ENCODE measurements at regions not wholly inside any gene's neighbourhood (a gene's known extent, or its start where the extent isn't known, plus 50 kb on each side); places are given as distances from the start of the nearest gene placed in this dataset.

GRCh38 chr4:128528793-128529553, 241.4 kb upstream of the PGRMC2 start:
- DNase-seq (ENCODE audit: low read depth in 2 of 2) = peak; percentile 32 to 87

DNA sequence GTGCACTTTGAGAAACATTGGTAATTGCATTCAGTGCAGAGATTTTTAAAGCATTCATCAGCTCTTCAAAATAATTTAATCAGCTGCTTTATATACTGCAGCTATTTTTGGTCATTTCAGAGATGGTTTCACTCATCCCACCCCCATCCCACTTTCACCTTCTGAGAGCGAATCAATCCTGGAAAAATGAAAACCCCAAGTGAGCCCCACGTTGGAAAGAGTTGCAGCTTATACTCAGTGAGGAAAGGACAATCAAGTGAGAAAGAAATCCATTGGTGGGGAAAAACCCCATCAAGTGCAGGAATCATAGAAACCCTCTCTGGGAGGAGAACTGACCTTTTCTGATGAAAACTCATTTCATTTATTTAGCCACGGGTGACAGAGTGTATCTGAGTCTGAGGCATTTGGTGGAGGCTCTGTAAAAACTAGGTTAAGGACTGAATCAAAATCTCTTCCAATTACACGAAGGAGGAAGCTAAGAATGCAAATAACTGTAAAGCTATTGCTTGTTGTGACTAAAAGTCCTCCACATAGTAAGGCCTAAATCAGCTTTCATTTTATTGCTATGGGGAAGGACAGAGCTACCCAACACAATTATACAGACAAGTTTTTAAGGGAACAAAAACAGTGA, 240.4 kb upstream of the PGRMC2 start:
- DNase-seq (ENCODE audit: low read depth in 2 of 2) = no peak

- DNase-seq (ENCODE audit: low read depth in 2 of 2) = no peak
These were observed 239.7 kb upstream of the PGRMC2 start for GRCh38 chr4:128527351-128527750.

DNA sequence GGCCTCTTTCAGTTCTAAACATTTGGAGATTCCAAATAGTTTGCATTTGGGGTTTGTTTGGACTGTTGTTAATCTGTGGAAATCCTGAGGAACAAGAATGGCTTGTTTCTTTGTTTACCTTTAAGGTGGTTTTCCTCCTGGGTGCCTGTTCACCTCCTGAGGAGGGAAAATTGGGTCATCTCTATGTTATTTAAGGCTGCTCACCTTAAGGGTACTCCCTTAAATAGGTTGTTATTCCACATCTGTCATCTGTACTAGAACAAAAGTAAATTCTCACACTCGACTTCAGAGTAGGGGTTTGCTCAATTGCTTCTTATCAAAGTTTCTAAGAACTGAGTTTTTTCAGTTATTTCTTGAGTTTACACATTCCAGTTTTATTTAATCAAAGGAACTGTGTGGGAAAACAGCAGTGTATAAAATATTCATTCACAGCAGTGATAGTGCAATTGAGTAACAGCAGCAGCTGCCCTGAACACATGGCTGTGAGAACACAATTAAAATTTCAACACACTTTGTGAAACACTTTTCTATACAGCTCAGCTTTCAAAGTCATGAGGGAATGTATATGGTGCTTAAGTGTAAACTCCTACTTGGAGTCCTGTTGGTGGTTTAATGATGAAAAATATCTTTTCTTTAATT, 238.5 kb upstream of the PGRMC2 start:
- no peak for DNase-seq (ENCODE audit: low read depth in 2 of 2)

DNA sequence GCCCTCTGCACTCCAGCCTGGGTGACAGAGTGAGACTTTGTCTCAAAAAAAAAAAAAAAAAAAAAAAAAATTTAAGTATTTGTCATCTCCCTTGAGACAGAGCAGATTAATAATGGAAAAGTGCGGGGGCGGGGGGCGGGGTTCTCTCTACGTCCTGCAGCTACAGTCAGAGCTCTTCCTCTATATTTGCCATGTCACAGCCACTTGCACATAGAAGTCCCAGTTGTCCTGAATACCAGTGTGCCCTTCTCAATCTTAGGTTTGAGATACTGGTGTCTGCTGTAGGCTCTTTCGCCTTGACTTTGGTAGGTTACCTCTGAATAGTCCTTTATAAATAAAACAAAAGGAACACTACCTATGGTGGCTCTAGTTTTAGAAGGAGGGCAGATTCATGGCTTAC, 237.8 kb upstream of the PGRMC2 start:
- DNase-seq (ENCODE audit: low read depth in 2 of 2) = peak in 1 of 2 donors; percentile 32

DNA sequence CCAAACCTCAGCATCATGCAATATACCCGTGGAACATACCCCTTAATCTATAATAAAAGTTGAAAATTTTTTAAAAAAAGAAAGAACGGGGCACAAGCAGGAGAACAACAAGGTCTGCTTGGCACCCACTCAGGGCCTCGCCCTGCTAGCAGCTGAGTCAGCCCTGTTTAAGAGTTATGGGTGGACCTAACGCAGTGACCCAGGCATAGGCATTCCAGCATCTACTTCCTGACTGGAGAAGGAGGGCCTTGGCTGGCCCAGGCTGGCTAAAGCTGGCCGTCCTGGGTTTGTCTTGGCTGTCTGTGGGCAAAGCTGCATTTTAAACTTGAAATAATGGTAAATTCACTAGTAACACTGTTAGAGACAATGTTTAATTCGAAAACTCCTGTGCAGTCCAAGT, 236.7 kb upstream of the PGRMC2 start:
- peak in 1 of 2 donors; percentile 76 for DNase-seq (ENCODE audit: low read depth in 2 of 2)

DNA sequence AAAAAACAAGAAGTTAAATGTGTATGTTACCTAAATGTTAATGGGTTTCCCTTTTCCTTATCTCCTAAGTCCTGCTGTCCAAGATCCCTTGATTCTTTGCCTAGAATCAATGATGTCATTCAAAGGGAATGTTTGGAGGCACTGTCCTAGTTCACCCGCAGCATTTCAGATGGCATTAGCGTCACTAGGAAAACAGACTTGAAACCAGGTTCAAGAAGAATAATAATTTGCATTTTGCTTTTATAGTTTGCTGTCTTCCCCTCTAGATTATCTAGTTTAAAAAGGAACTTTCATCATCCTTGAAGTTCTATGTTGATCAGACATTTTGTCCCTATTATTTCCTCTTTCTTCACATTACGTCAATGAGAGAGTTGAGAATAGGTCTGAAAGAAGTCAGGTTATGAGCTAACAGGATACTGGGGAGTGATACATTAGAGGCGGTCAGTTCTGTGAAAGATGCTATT, 234.1 kb upstream of the PGRMC2 start:
- DNase-seq (ENCODE audit: low read depth in 2 of 2) = peak in 1 of 2 donors; percentile 85

DNA sequence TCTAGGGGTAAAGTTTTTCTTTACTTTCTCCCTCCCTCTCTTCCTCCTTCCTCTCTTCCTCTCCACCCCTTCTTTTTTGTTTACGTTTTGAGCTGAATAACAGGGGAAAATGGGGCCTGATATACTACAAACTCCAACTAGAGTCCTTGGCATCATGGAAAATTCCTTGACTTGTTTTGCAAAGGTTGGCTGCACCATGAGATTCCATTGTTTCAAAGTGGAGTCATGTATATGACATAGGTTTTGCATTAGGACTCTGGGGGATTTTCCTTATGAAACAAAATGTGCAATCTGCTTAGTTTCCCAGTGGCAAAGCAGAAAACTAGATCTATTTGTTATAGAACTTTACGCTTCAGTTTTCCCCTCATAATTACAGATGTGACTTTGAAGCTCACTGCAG, 233.5 kb upstream of the PGRMC2 start:
- peak; percentile 71 to 88 for DNase-seq (ENCODE audit: low read depth in 2 of 2)

DNA sequence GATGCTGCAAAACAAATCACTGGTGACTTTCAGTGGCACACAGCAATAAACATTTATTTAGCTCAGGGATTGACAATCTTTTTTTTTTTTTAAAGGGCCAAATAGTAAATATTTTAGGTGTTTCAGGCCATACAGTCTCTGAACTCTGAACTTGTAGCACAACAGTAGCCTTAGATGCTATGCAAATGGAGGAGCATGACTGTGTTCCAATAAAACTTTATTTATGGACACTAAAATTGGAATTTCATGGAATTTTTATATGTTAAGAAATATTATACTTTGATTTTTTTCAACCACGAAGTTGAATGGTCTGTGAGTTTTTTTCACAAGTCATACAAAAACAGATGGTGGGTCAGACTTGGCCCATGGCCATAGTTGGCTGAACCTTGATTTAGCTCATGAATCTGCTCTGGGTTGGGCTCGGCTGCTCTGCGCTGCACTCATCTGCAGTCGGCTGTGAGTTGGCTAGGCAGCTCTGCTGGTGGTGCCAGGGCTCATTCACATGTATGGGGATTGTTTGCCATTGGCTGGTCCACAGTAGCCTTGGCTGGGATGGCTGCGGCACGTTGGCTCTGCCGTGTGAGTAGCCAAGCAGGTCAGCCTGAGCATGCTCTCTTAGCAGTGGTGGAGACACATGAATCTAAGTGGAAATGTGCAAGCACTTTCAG, 231.7 kb upstream of the PGRMC2 start:
- peak; percentile 68 to 74 for DNase-seq (ENCODE audit: low read depth in 2 of 2)

DNA sequence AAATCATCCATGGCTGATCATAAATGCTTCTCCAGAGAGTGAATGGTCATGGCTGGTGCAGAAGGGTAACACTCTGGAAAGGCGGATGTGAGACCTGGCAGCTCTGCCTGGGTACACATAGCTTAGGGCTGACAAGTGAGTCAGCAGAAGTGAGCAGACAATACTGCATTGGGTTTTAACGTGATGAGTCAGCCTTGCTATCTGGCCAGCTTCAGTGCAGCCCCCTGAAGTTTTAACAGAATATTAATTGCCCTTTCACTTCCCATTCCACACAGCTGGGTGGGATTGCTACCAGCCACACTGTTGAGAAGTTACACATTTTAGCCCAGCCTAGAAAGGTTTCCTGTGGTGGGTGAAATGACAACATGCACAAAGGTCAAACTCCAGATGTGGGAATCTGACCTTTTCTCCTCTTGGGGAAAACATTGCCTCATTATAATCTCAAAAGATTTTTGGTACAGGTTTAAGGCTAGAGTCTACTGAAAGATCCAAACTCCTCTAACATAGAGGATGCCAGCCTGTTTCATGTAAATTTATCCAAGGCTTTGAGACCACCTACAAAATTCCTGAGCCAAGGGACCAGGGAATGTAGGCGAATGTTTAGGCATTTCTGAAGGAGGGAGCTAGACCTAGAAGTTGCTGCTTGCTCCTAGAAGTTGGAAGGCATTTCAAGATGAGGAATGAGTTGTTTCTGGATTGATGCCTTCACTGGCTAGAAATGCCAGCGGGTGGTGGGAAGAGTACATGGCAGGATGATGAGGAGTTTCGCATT, 230.3 kb upstream of the PGRMC2 start:
- peak; percentile 90 to 98 for DNase-seq (ENCODE audit: low read depth in 2 of 2)

GRCh38 chr4:128517096-128517738, 229.6 kb upstream of the PGRMC2 start:
- peak; percentile 43 to 53 for DNase-seq (ENCODE audit: low read depth in 2 of 2)

DNA sequence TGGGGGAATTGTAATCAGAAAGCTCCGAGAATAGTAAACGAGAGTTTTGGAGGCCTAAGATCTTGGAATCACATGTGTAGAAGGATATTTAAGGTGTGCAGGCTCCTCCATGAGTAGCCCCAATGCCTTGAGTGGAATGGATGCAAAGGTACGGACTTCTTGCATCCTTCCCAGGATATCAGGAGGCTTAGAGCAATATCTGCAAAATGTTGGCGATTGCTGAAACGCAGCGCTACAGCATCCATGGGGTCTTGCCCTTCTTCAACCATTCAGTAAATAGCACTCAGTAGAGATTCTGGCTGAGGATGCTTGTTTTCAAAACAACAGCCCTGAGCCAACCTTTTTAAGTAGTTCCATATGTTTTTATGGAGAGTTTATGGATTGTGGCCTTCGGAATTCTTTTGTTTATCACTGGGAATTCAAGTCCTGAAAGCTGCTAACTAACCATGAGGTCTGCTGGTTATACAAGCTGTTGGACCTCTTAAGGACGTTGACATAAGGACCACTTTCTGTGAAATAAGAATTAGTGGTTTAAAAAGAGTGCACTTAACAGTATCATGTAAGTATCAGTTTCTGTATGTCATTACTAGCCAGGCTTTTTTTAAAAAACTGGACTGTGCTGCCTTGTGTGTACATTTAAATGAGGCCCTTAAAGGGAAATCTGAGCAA, 228.8 kb upstream of the PGRMC2 start:
- no peak for DNase-seq (ENCODE audit: low read depth in 2 of 2)

DNA sequence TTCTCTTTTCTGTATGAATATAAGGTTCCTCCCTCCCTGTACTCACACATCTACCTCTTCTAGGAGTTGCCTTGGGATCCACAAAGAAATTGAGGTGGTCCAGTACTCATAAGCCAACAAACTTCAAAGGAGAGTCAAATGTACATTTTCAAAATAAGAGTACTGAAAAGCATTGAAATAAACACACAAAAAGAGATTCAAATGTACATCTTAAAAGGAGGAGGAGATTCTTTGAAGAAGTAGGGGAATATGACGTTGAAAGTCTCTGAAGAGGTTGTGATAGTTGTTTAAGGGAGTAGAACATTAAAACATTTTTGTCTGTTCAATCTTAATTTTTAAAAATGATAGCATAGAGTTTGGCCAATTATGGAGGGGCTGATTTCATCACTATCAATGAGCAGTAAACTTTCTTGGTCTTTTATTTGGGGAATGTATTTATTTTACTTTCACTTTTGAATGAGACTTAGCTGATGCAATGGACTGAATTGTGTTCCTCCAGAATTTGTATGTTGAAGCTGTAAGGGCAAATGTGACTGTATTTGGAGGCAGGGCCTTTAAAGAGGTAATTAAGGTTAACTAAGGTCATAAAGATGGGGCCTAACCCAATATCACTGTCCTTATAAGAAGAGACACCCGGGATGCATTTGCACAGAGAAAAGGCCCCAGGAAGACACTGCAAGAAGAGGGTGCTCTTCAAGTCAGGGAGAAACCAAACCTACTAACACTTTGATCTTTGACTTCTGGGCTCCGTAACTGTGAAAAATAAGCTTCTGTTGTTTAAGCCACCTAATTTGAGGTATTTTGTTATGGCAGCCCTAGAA, 226.3 kb upstream of the PGRMC2 start:
- DNase-seq (ENCODE audit: low read depth in 2 of 2) = no peak

GRCh38 chr4:128512767-128513322, 225.2 kb upstream of the PGRMC2 start:
- peak in 1 of 2 donors; percentile 24 for DNase-seq (ENCODE audit: low read depth in 2 of 2)

DNA sequence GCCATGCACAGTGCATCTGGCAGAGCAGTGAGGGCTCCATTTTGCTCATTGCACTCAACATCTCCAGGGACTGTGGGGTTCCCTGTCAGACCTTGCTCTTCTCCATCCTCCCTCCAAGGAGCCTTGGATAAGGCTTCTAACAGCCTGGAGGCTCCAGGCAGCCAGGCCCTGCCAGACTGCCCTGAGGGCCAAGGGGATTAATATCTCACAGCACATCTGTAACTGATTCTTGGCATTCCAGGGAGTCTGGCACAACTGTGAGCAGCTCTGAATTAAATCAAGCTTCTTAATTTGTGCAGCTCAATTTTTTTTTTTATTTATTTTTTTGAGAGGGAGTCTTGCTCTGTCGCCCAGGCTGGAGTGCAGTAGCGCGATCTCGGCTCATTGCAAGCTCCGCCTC, 224.5 kb upstream of the PGRMC2 start:
- no peak for DNase-seq (ENCODE audit: low read depth in 2 of 2)

DNA sequence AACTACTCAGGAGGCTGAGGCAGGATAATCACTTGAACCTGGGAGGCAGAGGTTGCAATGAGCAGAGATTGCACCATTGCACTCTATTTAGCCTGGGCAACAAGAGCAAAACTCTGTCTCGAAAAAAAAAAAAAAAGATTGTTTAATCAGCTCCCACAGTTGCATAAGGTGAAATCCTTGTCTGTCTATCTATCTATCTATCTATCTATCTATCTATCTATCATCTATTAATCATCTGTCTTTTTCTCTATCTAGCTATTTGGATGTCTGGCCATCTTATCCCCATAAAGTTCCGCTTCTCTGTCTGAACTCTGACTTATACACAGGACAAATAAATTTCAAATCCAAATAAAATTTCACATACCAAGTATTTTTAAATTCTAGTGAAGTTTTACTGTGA, 223.2 kb upstream of the PGRMC2 start:
- no peak for DNase-seq (ENCODE audit: low read depth in 2 of 2)

DNA sequence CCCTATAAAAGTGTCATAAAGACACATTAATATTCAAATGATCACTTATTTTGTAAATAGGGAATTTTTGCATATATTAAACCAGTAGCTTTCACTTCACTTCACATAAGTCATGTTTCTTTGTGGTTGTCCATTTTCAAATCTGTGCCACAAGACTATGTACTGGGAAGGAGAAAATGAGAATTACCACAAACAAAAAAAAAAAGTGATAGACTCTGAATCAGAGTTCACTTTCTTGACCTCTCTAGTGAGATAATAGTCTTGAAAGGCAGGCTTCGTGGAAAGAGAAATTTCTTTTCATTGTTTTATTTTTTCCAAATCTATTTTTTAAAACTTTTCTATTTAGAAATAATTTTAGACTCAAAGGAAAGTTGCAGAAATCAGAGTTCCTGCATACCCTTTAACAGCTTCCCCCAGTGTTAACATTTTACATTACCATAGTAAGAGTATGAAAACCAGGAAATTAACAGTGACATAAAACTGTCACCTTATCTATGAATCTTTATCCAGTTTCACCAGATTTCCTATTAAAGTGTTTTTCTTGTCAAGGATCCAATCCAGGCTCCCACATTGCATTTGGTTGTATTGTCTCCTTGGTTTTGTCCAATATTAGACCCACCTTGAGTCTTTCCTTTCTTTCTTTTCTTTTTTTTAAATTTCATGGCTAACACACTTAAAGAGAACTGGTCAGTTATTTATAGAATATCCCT, 215.4 kb upstream of the PGRMC2 start:
- peak; percentile 78 to 87 for DNase-seq (ENCODE audit: low read depth in 2 of 2)

DNA sequence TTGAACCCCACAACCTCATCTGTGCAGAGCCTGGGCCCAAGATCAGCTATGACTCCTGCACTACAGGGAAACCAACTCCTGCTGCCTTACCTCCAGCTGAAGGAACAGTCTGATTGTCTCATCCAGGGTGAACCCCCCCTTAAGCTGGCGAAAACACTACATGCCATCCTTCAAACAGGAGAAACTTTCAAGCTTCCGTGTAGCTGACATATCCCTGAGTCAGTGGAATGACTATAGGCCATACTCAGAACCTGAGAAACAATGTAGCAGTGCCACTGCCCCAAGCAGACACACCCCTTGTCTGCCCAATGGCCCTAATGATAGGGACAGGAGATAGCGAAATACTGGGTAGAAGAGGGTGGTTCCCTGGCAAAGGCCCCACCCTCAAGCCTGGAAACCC, 213.6 kb upstream of the PGRMC2 start:
- no peak for DNase-seq (ENCODE audit: low read depth in 2 of 2)

Measured in dermis microvascular lymphatic vessel endothelial cell (primary cell).